GM10266 (cell line): ENCODE measurements at regions not wholly inside any gene's neighbourhood (a gene's known extent, or its start where the extent isn't known, plus 50 kb on each side); places are given as distances from the start of the nearest gene placed in this dataset.

Experiments
- DNase-seq: peaks from one replicate; pipeline ENCODE4 v3.0.0; 2012; ENCODE audit errors: extremely low spot score
- TF ChIP-seq, protein P1 (sequence below): IDR thresholded peaks from 2 replicates; pipeline ENCODE4 v1.5.1; 2012; ENCODE audit warnings: mild to moderate bottlenecking, low read depth; ENCODE audit not compliant: control insufficient read depth, insufficient read depth; ENCODE audit errors: missing control alignments

DNA sequence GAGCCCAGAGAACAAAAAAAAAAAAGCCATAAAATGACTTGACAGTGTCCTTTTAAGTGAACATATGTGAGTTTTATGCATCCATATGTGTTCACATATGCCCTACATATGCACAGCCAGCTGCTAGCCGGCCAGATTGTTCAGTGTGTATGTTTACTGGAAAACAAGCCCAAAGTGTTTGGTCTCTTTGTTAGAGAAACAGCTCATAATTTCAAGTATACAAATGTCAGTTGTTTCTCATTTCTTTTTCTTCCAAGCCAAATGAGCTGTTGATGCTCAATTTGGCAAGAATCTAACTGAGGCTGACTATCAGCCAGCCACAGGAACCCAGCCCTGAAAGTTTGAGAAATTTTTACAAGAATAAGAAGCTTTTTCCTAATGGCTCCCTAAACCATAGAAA is 60.8 kb upstream of the TSPAN8 start:
- DNase-seq: no peak

GRCh38 chr12:71216725-71217579 is 59.2 kb upstream of the TSPAN8 start:
- TF ChIP-seq, protein P1, sequence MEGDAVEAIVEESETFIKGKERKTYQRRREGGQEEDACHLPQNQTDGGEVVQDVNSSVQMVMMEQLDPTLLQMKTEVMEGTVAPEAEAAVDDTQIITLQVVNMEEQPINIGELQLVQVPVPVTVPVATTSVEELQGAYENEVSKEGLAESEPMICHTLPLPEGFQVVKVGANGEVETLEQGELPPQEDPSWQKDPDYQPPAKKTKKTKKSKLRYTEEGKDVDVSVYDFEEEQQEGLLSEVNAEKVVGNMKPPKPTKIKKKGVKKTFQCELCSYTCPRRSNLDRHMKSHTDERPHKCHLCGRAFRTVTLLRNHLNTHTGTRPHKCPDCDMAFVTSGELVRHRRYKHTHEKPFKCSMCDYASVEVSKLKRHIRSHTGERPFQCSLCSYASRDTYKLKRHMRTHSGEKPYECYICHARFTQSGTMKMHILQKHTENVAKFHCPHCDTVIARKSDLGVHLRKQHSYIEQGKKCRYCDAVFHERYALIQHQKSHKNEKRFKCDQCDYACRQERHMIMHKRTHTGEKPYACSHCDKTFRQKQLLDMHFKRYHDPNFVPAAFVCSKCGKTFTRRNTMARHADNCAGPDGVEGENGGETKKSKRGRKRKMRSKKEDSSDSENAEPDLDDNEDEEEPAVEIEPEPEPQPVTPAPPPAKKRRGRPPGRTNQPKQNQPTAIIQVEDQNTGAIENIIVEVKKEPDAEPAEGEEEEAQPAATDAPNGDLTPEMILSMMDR: peak; percentile 30
- no peak for DNase-seq

More for the DNA sequence above, 60.8 kb upstream of the TSPAN8 start:
- TF ChIP-seq, protein P1: no peak

DNA sequence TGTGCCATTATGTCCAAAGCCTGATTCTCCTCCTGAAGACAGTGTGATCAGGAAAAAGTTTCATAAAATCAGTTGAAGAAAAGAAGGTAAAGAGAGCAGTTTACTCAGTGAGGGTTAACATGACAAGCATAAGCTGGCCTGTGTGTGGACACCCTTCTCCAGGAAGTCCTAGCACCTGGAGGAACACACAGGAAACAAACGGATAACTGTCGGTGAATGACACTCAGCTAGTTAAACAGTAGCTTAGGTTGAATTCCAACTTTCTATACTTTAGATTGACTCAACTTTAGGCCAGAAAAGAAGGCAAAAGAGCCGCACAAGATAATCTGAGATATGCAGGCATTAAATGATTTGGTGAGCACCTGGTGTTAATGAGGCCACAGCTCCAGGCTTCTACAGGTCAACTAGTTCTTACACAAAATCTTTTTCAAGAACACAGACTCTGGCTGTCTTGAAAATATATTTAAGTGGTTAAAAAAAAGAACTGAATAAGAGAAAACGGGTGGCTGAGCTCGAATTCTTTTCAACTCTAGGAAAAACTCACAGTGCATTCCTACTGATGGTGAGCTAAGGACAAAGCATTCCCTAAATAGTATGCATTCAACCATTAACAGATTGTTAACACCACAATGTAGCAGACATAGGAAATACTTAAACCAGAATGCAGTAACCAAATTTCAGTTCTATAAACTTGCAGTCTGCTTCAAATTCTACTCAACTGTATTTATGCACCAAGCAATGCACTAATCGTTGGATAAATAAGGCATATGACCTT is 56.9 kb upstream of the TSPAN8 start:
- DNase-seq: no peak
- TF ChIP-seq, protein P1: no peak

DNA sequence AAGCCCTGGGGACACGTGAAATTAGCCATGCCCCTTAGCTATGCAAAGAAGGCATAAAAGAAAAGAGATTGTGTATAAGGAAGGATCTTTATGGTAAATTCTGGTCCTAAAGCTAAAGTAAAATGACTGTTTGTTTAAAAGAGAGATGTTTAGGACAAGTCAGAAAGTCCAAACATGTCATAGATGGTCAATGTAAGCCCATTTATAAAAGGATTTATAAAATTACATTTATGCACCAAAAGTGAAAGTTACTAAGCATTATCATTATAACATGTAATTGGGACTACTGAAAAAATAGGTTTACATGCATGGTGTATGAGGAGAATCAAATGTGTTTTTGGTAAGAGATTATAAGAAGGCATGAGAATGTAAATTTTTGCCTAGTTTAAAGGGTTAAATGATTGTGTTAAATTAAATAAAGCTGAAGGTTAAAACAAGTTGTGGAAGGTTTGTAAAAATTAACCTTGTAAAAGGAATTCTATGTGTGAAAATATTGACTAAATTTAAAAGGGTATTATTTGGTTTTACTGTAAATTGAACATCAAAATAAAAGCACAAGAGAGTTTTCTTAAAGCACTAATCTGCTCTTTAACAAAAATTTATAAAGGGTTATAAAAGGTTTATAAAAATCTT is 50.4 kb upstream of the TSPAN8 start:
- TF ChIP-seq, protein P1: no peak
- DNase-seq: no peak
